HFFc6 (cell line): ENCODE measurements at regions not wholly inside any gene's neighbourhood (a gene's known extent, or its start where the extent isn't known, plus 50 kb on each side); places are given as distances from the start of the nearest gene placed in this dataset.

Source experiments
- DNase-seq: peaks from one replicate; pipeline ENCODE4 v3.0.0-alpha.2; 2018
- H3K27ac Mint-ChIP-seq: 2 replicates; pipeline ENCODE4 v1.8.0; 2020; ENCODE audit warnings: mild to moderate bottlenecking, mixed read lengths
- H3K27me3 Mint-ChIP-seq: 2 replicates; pipeline ENCODE4 v1.8.0; 2021; ENCODE audit warnings: mild to moderate bottlenecking, moderate library complexity, mixed read lengths; ENCODE audit not compliant: insufficient read depth
- H3K36me3 Mint-ChIP-seq: 2 replicates; pipeline ENCODE4 v1.8.0; 2021; ENCODE audit warnings: low read depth, mixed read lengths
- H3K4me1 Mint-ChIP-seq: 2 replicates; pipeline ENCODE4 v1.8.0; 2020; ENCODE audit warnings: low read depth, mixed read lengths
- H3K4me3 Mint-ChIP-seq: 2 replicates; pipeline ENCODE4 v1.8.0; 2020; ENCODE audit warnings: mild to moderate bottlenecking, moderate library complexity, mixed read lengths
- H3K9me3 Mint-ChIP-seq: 2 replicates; pipeline ENCODE4 v1.8.0; 2020; ENCODE audit warnings: mild to moderate bottlenecking, mixed read lengths
- CTCF ChIP-seq: fragments of 200-600 bp; sonication (generic); IDR thresholded peaks from 2 replicates; pipeline ENCODE4 v1.5.0; 2021; ENCODE audit warnings: antibody characterized with exemption, mild to moderate bottlenecking

GRCh38 chr16:86693033-86693432 is 114.7 kb downstream of the FOXL1 start:
- Mint-ChIP-seq H3K4me1 (peaks cover 20% of the 10 kb centered on the region), H3K27me3 (no peaks in the 10 kb centered on the region; the same call in none of the 2 replicates), H3K4me3 (no peak overlapping the region), H3K36me3 (0 out of 2 replicates have a peak, but pooled peaks cover 10% of the 10 kb centered on the region), H3K27ac (no peak overlapping the region), H3K9me3 (no peaks in the 10 kb centered on the region)
- DNase-seq, result no peak
- TF ChIP-seq CTCF, result no peak

GRCh38 chr16:86697715-86698114 is 119.4 kb downstream of the FOXL1 start:
- Mint-ChIP-seq H3K4me1 (peaks cover 20% of the 10 kb centered on the region), H3K4me3 (no peak overlapping the region), H3K9me3 (no peaks in the 10 kb centered on the region), H3K36me3 (no peaks in the 10 kb centered on the region), H3K27ac (no peak overlapping the region), H3K27me3 (no peaks in the 10 kb centered on the region; the same call in none of the 2 replicates)
- no peak for DNase-seq
- no peak for TF ChIP-seq CTCF

GRCh38 chr16:86700046-86700945 is 121.9 kb downstream of the FOXL1 start:
- DNase-seq, result no peak
- Mint-ChIP-seq H3K4me1 (peaks cover 20% of the 10 kb centered on the region), H3K36me3 (no peaks in the 10 kb centered on the region), H3K27ac (no peak overlapping the region), H3K4me3 (no peak overlapping the region), H3K9me3 (no peaks in the 10 kb centered on the region), H3K27me3 (no peaks in the 10 kb centered on the region; the same call in none of the 2 replicates)
- TF ChIP-seq CTCF, result no peak

GRCh38 chr16:86701286-86701975 is 123.1 kb downstream of the FOXL1 start:
- Mint-ChIP-seq H3K4me3 (no peak overlapping the region), H3K36me3 (peaks cover 4% of the 10 kb centered on the region; the same call in 1 of the 2 replicates), H3K9me3 (peaks cover 5% of the 10 kb centered on the region), H3K27me3 (peaks cover 6% of the 10 kb centered on the region), H3K27ac (no peak overlapping the region), H3K4me1 (peaks cover 20% of the 10 kb centered on the region)
- DNase-seq, result no peak
- no peak for TF ChIP-seq CTCF

GRCh38 chr16:86702824-86703588 is 124.7 kb downstream of the FOXL1 start:
- Mint-ChIP-seq H3K36me3 (peaks cover 4% of the 10 kb centered on the region; the same call in 1 of the 2 replicates), H3K4me3 (no peak overlapping the region), H3K27ac (no peak overlapping the region), H3K27me3 (peaks cover 14% of the 10 kb centered on the region), H3K4me1 (peaks cover 12% of the 10 kb centered on the region), H3K9me3 (peaks cover 5% of the 10 kb centered on the region)
- TF ChIP-seq CTCF, result no peak
- DNase-seq, result no peak
